HG02852 (cell line): ENCODE measurements at regions not wholly inside any gene's neighbourhood (a gene's known extent, or its start where the extent isn't known, plus 50 kb on each side); places are given as distances from the start of the nearest gene placed in this dataset.
"Not testable (repeated sequence)": the region's sequence is repeated elsewhere in the genome, so short reads cannot be mapped to it uniquely, and the experiment has no call there.

Experiments used
- ATAC-seq: cut with Tn5 transposase; IDR thresholded peaks from one replicate; pipeline ENCODE4 v1.9.1; 2021; ENCODE audit warnings: mild to moderate bottlenecking, moderate library complexity; ENCODE audit not compliant: unreplicated experiment

GRCh38 chr6:144602523-144603180 is 317.5 kb downstream of the UTRN start:
- no peak for ATAC-seq

- no peak for ATAC-seq
Measured at GRCh38 chr6:144606083-144606482, 320.9 kb downstream of the UTRN start.

GRCh38 chr6:144607998-144608735 is 323.0 kb downstream of the UTRN start:
- no peak for ATAC-seq

DNA sequence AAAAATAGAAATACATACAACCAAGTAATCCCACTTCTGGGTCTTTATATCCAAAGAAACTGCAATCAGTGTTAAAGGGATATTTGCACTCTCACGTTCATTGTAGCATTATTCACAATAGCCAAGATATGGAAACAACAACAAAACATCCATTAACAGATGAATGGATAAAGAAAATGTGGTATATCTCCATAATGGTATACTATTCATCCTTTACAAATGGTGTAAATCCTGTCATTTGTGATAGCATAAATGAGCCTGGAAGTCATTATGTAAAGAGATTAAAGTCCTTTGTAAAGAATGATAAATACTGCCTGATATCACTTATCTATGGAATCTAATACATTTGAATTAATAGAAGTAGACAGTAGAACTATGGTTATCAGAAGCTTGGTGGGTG is 327.7 kb downstream of the UTRN start:
- no peak for ATAC-seq

DNA sequence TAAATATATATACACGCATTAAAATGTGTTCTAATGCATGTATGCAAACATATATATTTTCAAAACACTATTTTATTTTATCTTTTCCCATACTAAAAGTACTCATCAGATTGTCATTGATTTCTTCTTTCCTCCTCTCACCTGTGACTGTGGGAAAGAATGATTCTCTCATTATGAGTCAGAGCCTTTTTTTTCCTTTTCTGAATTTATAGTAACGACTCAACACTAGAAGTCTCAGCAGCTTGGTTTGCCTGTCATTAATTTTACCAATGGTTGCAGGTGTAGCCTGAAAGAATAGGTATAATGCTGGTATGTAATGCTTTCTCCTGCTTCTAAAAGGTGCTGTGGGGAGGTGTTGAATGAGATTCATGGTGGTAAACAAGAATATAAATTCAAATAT is 328.7 kb downstream of the UTRN start:
- ATAC-seq, result no peak

DNA sequence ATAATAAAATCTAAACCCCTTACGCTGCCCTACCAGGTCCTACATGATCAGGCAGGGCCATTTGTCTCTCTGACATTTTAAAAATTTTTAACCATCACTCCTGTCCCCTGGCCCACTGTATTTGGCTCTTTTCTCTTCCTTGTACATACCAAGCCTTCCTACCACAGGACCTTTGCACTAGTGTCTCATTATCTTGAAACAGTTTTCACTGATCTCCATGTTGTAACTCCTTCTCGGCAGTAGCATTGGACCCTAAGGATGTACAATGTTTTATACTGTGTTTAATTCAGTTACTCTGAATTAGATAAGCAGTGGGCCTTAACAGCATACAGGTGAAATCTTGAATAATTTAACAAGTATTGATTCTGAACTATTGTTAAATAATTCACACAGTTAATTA is 330.7 kb downstream of the UTRN start:
- no peak for ATAC-seq

DNA sequence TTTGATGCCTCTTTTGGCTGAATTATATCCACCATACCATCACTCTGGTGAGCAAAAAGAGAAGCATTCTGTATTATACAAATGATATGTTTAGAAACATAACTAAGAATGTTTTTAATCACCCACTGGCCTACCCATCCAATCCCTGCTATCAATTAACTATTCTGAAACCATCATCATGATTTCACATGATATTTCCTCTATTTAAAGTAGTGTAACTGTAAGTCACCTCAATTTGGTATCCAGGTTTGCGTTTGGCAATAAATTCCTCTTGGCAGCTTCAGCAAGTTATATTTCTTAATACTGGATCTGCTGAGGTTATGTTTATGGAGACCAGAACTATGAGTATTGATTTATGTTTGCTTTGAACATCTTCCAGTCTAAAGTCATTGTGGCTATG is 332.1 kb downstream of the UTRN start:
- ATAC-seq, result no peak

DNA sequence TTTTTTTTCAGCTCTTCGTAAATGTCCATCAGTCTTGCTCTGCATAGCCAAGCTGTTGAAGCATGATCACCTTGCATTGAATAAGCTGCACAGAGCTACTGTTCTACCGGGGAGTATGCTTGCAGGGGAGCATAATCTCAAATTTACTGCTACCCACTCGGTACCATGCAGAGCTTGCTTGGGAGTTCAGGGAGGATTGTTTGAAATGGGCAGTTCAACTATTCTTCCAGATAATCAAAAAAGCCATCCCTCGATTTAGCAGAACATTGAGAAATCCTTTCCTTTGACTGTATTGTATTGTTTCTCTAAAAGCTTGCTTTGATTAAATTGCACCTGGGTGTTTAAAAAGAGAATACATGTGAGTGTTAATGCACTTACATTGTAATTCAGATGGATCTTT is 332.6 kb downstream of the UTRN start:
- no peak for ATAC-seq

- no peak for ATAC-seq
Measured at GRCh38 chr6:144619966-144620365, 334.8 kb downstream of the UTRN start.

DNA sequence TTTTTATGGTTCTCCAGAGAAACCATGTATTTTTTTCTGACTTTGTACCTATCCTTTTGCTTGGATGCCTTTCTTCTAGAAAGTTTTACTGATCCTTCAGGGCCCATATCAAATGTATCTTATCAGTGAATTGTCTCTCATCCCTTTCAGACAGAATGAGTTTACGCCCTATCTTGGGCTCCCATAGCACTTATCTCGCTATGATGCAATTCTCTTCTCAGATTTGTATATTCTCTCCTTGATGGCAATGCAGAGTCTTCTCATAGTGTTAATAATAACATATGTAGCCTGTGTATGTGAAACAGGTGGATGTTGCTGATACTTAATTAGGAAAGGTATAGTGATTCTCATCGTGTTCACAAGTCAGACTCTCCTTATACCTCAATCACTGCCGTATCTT is 336.2 kb downstream of the UTRN start:
- no peak for ATAC-seq

DNA sequence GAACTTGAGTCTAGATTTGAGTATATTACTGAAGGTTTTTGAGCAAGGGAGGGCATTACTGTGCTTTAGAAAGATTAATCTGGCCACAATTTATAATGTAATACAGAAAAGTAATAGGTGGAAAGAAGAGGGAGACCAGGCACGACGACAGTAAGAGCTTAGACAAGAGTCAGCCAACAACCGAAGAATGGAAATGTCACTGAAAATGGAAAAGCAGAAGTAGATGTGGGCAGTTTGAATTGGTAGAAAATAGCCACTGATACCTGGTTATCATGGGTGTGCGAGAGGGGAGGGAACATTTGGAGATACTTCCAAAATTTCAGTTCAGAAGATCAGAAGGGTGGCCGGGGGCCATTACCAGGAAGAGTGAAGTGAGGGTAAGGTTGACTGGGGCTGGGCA is 339.1 kb downstream of the UTRN start:
- no peak for ATAC-seq

DNA sequence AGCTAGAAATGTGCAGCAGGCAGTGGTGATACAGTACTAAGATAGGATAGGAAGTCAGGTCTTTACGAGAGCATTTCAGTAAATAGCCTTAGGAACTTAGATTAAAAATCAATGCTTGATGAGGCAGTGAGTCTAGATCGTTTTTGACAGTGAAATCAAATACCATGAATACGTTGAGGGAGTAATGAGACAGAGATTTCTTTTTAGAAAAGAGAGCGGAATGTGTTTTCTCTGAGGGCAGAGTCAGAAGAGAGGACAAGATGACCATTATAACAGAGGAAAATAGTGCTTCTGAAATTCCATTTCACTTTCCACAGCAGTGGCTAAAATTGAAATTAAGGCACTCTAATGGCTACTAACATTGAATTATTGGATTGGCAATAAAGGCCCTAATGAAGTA is 339.6 kb downstream of the UTRN start:
- no peak for ATAC-seq

DNA sequence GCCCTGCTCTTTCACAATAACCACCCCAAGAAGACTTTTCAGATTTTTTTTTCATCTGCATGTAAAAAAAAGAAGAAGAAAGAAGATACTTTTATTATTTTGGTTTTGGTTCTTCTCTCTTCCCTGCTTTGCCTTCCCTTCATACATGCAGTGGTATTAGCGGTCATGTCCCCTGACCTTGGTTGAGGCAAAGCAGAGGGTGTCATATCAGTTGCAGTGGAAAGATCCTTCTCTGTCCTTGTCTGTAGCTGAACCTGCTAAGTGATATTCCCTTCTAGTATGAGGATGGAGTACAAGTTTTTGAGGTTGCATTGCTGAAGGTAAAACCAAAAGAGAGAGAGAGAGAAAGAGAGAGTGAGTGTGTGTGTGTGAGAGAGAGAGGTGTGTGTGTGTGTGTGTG is 345.7 kb downstream of the UTRN start:
- ATAC-seq, result no peak

DNA sequence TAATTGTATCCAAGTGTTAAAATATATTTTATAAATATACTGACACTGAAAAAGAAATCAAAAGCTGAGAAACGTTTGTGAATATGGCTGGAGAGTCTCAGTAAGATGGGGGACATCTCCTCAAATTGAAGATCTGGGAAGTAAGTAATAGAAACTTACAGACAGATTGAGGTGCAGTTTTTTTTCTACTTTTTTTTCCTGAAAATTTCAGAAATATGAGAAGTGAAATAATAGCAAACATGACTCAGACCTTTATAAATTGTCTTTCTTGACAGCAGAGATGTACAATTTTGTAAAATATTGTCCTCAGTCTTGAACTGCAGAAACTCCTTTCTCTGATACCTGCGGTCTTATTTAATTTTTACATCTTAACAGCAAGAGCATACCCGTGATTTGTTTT is 347.1 kb downstream of the UTRN start:
- no peak for ATAC-seq

DNA sequence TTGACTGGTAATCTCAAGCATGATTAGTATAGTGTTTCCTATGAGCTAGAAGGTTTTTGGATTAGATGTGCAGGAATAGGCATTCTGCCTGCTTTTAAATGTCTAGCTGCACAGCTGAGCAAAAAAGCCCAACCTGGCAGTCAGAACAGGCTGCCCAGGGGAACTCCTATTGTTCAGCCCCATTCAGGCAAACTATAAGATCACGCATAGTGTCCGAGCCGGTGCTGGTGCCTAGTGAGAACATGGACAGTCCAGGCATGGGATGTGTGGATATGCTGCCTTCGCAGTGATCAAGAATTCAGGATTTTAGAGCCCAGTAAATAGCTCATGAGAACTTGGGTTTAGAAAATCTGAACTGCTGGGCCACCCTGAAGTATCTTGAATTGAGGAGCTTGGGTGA is 348.8 kb downstream of the UTRN start:
- ATAC-seq, result no peak

GRCh38 chr6:144634371-144634770 is 349.2 kb downstream of the UTRN start:
- ATAC-seq, result no peak

DNA sequence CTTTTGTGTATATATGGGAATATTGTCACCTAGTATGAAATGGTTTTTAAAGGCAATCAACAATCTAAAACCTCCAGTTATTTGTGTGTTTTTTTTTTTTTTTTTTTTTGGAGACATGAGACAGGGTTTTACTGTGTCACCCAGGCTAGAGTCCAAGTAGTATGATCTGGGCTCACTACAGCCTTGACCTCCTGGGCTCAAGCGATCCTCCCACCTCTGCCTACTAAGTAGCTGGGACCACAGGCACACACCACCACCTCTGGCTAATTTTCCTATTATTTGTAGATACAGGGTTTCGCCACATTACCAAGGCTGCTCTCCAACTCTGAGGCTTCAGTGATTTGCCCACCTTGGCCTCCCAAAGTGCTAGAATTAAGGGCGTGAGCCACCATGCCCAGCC is 349.9 kb downstream of the UTRN start:
- ATAC-seq, result no peak

- ATAC-seq, result not testable (repeated sequence)
Measured at GRCh38 chr6:144636025-144636424, 350.9 kb downstream of the UTRN start.

DNA sequence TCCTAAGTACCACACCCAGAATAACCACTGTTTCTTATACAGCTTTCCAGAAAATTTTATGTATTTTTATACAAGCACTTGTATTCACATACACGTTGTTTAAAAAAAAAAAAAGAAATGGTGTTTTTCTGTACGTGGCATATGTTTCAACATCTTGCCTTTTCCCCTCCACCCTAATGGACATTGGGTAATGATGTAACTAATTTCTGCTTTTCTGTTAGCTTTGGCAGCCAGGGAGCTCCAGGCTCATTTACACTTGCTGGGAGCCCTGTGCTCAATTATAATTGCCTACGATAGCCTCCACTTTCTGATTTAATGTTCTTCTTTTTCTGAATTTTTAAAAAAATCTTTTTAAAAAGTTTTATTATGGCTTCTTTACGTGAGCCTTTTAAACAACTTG is 352.4 kb downstream of the UTRN start:
- ATAC-seq, result no peak

DNA sequence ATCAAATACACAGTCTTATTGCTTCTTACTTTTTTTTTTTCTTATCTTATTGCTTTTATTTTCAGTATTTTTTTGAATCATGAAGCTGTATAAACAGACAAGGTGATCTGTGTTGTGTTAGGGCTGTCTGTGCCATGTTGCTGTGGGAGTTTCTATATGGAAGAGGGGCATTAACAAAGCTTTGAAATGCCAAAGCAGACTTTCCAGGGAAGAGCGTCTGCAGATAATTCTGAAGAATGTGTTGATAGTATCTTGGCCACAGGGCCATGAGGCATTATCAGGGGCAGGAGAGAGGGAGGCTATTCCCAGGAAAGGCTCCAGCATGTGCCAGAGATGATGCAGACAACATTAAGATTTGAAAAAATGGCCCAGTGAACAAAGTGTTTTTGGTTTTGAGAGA is 354.5 kb downstream of the UTRN start:
- ATAC-seq, result no peak

- ATAC-seq, result no peak
Measured at GRCh38 chr6:144641286-144641685, 356.2 kb downstream of the UTRN start.

DNA sequence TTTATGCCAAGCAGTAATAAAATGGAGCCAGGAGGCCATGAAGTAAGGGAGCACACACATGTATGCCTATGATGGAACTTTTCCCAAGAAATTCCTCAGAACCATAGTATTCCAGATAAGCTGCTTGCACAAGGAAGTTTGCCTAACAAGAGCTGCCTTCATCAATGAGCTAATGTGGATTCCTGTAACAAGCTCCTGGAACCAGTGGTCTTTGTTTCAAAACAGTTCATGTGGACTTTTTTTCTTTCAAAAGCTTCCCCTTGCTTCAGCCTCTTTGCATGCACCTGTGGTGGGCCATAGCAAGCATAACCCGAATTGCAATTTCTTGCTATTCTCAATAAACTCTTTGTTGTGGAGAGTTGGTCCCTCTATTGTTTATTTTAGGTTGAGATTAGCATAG is 359.6 kb downstream of the UTRN start:
- no peak for ATAC-seq
